Gastroesophageal sphincter (tissue), 4 donors: ENCODE measurements at regions not wholly inside any gene's neighbourhood (a gene's known extent, or its start where the extent isn't known, plus 50 kb on each side); places are given as distances from the start of the nearest gene placed in this dataset.

Experiments used
- ATAC-seq: fragments of 150-250 bp; one replicate; pipeline ENCODE4 v1.9.1; 2016; ENCODE audit warnings: mild to moderate bottlenecking, moderate library complexity
- H3K27ac ChIP-seq, 4 donors: fragments of 200-600 bp; sonication (generic) in 3 of 4; 1 replicate in 3 of 4; 2 replicates in 1 of 4; pipeline ENCODE4 v1.5.1; 2016 to 2019
- H3K27me3 ChIP-seq: fragments of 200-600 bp; sonication (generic); one replicate; pipeline ENCODE4 v1.5.1; 2019
- H3K36me3 ChIP-seq, 2 donors: fragments of 200-600 bp; sonication (generic); one replicate each; pipeline ENCODE4 v1.5.1; 2019; ENCODE audit warnings: control low read depth in 1 of 2
- H3K4me1 ChIP-seq, 3 donors: fragments of 200-600 bp; sonication (generic); 1 replicate in 2 of 3; 2 replicates in 1 of 3; pipeline ENCODE4 v1.5.1; 2016 to 2019; ENCODE audit warnings: control low read depth in 2 of 3
- H3K4me3 ChIP-seq, 2 donors: fragments of 200-600 bp; sonication (generic); one replicate each; pipeline ENCODE4 v1.5.1; 2019; ENCODE audit warnings: mild to moderate bottlenecking in 1 of 2, moderate library complexity in 1 of 2
- H3K9me3 ChIP-seq, 3 donors: fragments of 200-600 bp; sonication (generic); one replicate each; pipeline ENCODE4 v1.5.1; 2017 to 2019; ENCODE audit warnings: control low read depth in 2 of 3
- EP300 ChIP-seq: sonication (generic); formaldehyde crosslinking; IDR thresholded peaks from one replicate; pipeline ENCODE4 v1.6.1; 2017; ENCODE audit warnings: antibody characterized with exemption, mild to moderate bottlenecking
- POLR2A ChIP-seq, 2 donors: fragments of 450-650 bp; IDR thresholded peaks; one replicate each; pipeline ENCODE4 v1.6.1; 2017; ENCODE audit warnings: antibody characterized with exemption in 2 of 2, mild to moderate bottlenecking in 2 of 2, moderate library complexity in 1 of 2
- POLR2AphosphoS5 ChIP-seq: sonication (generic); formaldehyde crosslinking; IDR thresholded peaks from one replicate; pipeline ENCODE4 v1.6.1; 2017; ENCODE audit warnings: antibody characterized with exemption
- WGBS, 2 donors: methylation state at CpG; one replicate each; pipeline ENCODE4 v1.1.5; 2018; ENCODE audit warnings: low coverage in 1 of 2; 5-methylcytosine and 5-hydroxymethylcytosine counted together
- TF ChIP-seq, protein P1 (sequence below), 4 experiments: fragments of 200-600 bp in 2 of 4; fragments of 450-650 bp in 2 of 4; sonication (generic) in 1 of 4; IDR thresholded peaks; one replicate each; pipeline ENCODE4 v1.5.1; 2017 to 2019; ENCODE audit warnings: antibody characterized with exemption in 4 of 4, mild to moderate bottlenecking in 2 of 4, moderate library complexity in 2 of 4

DNA sequence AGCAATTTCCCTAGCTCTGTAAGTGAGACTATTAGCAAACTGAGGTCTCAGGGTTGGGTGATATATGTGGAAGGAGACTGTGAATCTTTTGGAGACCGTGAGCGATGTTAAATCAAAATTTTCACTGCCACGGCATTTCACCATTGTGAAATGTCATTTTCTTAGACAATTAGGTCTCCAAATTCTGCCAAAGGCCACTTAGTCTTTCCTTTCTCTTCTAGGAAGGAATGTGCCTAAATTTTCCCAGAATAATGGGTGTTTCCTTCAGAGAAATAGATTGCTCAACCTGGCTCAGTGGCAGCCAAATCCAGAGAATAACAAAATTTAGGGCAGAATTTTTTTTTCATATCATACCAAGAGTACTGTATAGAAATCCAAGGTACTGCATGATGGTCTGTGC, 64.5 kb upstream of the SCEL start:
- Histone ChIP-seq H3K27ac (no peak overlapping the region), H3K4me1 (no peaks in the 10 kb centered on the region), H3K27me3 (no peaks in the 10 kb centered on the region), H3K9me3 (no peaks in the 10 kb centered on the region), H3K4me3 (no peak overlapping the region), H3K36me3 (no peaks in the 10 kb centered on the region)
- TF ChIP-seq, protein P1, sequence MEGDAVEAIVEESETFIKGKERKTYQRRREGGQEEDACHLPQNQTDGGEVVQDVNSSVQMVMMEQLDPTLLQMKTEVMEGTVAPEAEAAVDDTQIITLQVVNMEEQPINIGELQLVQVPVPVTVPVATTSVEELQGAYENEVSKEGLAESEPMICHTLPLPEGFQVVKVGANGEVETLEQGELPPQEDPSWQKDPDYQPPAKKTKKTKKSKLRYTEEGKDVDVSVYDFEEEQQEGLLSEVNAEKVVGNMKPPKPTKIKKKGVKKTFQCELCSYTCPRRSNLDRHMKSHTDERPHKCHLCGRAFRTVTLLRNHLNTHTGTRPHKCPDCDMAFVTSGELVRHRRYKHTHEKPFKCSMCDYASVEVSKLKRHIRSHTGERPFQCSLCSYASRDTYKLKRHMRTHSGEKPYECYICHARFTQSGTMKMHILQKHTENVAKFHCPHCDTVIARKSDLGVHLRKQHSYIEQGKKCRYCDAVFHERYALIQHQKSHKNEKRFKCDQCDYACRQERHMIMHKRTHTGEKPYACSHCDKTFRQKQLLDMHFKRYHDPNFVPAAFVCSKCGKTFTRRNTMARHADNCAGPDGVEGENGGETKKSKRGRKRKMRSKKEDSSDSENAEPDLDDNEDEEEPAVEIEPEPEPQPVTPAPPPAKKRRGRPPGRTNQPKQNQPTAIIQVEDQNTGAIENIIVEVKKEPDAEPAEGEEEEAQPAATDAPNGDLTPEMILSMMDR (IDR thresholded peaks at IDR 0.05): no peak
- TF ChIP-seq POLR2AphosphoS5 (no peak), POLR2A (IDR thresholded peaks at IDR 0.05) (no peak), EP300 (no peak)
- ATAC-seq: peak; percentile 74
- 80 to 91% methylated on average over 3 of the region's 3 CpGs for WGBS, 2 donors

DNA sequence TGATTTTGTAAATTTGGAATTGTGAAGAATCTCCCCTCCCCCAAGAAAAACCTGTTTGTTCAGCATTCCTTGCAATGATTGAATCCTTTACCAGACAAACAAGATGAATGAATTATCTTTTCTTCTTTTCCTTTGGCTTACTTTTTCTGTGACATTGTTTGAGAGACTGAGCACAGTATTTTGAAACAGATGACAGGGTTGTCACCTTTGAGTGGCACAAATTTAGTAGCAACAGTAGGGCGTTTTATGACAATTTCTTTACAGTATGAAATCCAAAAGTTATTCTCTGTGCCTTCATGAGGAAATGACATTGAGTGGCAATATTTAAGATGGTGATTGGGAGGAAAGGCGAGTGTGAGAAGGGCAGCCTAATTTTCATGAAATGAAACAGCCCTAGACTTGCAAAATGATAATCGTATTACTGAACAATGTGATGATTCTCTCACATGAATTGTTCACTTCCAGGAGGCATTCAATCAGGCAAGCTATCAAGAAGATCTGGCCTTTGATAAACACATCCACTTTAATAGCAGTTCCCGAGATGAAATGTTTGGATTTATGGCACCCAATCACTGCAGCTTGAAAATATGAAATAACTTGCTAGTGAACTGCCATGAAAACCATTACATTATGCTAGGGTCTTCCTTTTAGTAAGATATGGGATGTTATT, 68.6 kb upstream of the SCEL start:
- TF ChIP-seq EP300 (no peak), POLR2AphosphoS5 (no peak), POLR2A (IDR thresholded peaks at IDR 0.05) (no peak)
- TF ChIP-seq, protein P1 (IDR thresholded peaks at IDR 0.05): no peak
- Histone ChIP-seq H3K36me3 (no peaks in the 10 kb centered on the region), H3K27me3 (no peaks in the 10 kb centered on the region), H3K4me1 (no peaks in the 10 kb centered on the region), H3K27ac (no peak overlapping the region), H3K9me3 (no peaks in the 10 kb centered on the region), H3K4me3 (no peak overlapping the region)
- ATAC-seq: no peak
- 47 to 66% methylated on average over 3 to 4 of the region's 4 CpGs for WGBS, 2 donors

DNA sequence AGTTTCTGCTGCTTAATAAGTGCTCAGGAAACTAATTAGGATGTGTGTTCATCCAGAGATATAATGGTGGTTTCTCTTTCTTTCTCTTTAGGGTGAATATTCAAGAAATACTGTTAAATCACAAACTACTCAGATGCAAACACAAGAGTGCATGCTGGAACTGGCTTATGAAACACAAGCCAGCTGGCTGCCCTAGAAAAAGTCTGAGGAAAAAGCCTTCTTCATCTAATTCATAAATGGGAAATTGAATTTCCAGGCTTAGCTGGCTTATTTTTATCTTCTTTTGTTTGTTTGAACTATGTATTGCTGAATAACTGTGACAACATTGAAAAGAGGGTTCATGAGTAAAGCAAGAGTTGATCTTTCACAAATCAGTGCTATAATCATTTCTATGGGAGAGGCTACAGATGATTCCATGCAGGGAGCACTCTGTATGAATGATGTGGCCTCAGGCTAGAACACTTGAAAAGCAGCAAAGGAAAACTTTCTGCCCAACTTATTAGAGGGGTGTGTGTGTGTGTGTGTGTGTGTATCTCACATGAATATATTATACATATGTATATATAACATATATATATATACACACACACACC, 69.8 kb upstream of the SCEL start:
- Histone ChIP-seq H3K36me3 (no peaks in the 10 kb centered on the region), H3K27ac (no peak overlapping the region), H3K4me1 (no peaks in the 10 kb centered on the region), H3K4me3 (no peak overlapping the region), H3K9me3 (no peaks in the 10 kb centered on the region), H3K27me3 (no peaks in the 10 kb centered on the region)
- ATAC-seq: peak; percentile 25
- TF ChIP-seq EP300 (no peak), POLR2A (IDR thresholded peaks at IDR 0.05) (no peak), POLR2AphosphoS5 (no peak)
- TF ChIP-seq, protein P1 (IDR thresholded peaks at IDR 0.05): no peak

DNA sequence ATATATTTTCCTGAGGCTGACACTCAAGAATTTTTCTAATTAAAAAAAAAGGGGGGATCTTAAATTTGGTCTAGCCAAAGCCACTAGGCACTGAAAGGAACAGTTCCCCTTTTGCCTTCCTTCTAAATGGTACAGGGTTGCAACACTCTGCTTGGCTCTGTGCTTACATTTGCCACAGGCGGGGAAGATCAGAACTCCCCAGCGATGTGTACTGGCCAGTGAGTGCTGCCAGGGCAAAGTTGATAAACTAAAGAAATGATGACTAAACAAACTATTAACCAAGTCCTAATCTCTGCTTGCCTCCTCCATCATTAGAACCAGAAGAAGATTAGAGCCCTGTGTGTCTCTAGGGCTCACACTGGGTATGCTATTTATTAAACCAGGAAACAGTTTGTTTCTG, 75.3 kb upstream of the SCEL start:
- ATAC-seq: peak; percentile 80
- TF ChIP-seq POLR2AphosphoS5: no peak
- Histone ChIP-seq H3K27me3 (peaks cover 5% of the 10 kb centered on the region), H3K36me3 (no peaks in the 10 kb centered on the region), H3K4me1 (no peaks in the 10 kb centered on the region), H3K9me3 (no peaks in the 10 kb centered on the region), H3K4me3 (no peak overlapping the region), H3K27ac (no peak overlapping the region)
- 32 to 94% methylated on average over 2 of the region's 2 CpGs for WGBS, 2 donors

DNA sequence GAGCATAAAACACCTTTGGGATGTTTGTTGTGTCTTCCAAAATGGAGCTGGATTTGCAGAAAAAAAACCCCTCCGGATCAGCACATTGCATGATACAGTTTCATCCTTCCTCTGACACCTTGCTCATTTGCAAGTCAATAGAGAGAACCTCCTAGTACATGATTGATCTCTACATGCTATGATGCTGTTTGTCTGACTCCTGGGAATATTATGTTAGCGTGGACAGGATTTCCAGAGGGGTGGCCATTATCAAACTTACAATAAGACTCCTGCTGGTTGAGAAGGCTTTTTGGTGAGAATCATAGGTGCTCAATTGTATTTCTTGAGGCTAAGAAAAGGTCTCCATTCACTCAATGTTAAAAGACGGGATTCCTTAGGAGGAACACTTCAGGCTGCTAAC, 75.9 kb upstream of the SCEL start:
- Histone ChIP-seq H3K4me1 (no peaks in the 10 kb centered on the region), H3K36me3 (no peaks in the 10 kb centered on the region), H3K27me3 (peaks cover 5% of the 10 kb centered on the region), H3K27ac (no peak overlapping the region), H3K4me3 (no peak overlapping the region), H3K9me3 (no peaks in the 10 kb centered on the region)
- no peak for ATAC-seq
- TF ChIP-seq, protein P1 (IDR thresholded peaks at IDR 0.05): no peak
- no peak for TF ChIP-seq EP300
- TF ChIP-seq POLR2A (IDR thresholded peaks at IDR 0.05): no peak
- no peak for TF ChIP-seq POLR2AphosphoS5
- WGBS, 2 donors: 78 to 80% methylated on average over 3 of the region's 3 CpGs
